SK-N-DZ (cell line): ENCODE measurements at regions not wholly inside any gene's neighbourhood (a gene's known extent, or its start where the extent isn't known, plus 50 kb on each side); places are given as distances from the start of the nearest gene placed in this dataset.

Source experiments
- DNase-seq: peaks from one replicate; pipeline ENCODE4 v3.0.0-alpha.2; 2015; ENCODE audit warnings: low spot score

DNA sequence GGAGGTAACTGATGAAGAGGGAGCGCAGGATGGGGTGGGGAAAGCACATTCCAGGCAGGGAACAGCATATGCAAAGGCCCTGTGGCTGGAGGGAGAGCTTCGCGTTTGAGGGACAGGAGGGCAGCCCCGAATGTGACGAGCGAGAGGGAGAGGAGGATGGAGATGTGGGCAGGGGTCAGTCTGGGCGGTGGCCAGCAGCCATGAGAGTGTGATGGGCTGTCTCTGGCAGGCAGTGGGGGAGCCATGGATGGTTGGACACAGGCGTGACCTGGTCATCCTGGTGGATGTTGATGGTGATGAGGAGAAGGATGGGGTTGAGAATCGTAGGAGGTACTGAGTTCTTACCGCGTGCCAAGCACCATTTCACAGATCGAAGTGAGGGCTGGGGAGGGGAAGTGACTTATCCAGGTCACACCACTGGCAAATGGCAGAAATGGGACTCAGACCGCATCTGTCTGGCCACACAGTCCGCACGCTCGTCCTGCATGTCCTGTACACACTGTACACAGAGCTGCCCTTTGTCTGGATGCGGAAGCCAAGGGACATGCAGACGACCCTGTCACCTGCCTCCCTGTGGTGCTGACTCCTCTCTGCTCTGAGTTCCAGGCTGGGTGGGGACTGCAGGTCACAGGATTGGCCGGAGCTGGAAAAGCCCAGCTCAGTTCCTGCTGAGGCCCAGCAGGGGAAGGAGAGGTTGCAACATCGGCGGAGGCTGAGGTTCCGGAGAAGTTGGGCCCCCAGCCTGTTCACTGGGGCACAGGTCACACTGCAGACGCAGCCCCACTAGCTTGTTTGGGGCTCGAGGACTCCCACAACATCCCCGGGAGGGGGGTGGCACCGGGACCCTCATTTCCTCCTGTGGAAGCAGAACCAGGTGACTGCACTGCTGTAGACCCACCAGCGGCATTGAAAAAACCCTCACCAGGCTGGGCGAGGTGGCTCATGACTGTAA is 165.6 kb upstream of the IER5L start:
- no peak for DNase-seq

GRCh38 chr9:129342591-129343423 is 164.7 kb upstream of the IER5L start:
- no peak for DNase-seq

DNA sequence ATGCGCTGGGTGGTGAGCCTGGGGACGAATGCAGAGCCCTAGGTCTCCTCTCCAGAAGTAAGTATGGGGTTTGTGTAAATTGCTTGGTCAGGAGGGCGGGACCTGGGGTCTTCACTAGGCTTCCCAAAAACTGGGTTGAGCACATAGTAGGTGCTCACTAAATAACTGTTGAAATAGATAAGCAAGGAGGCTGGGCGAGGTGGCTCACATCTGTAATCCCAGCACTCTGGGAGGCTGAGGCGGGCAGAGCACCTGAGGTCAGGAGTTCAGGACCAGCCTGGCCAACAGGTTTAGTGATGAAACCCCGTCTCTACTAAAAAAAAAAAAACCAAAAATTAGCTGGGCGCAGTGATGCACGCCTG is 163.9 kb upstream of the IER5L start:
- DNase-seq: no peak

- no peak for DNase-seq
Measured at GRCh38 chr9:129341171-129341986, 163.3 kb upstream of the IER5L start.

DNA sequence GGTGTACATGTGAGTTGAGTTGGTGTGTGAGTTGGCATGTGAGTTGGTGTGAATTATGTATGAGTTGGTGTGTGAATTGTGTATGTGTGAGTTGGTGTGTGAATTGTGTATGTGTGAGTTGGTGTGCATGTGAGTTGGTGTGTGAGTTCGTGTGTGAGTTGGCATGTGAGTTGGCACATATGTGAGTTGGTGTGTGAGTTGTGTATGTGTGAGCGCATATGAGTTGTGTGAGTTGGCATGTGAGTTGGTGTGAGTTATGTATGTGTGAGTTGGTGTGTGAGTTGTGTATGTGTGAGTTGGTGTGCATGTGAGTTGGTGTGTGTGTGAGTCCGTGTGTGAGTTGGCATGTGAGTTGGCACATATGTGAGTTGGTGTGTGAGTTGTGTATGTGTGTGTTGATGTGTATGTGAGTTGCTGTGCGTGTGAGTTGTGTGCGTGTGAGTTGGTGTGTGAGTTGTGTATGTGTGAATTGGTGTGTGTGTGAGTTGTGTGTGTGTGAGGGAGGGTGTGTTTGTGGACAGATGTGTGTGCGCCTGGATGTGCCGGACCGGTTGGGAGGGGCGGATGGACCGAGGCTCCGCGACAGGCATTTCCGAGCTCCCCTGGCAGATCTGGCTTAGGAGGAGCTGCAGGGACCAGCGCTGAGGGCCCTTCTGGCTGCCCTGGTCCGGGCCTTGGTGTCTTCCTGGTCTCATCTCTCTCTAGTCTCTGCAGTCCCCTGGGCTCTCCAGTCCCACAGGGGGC is 162.5 kb upstream of the IER5L start:
- peak; percentile 65 for DNase-seq

DNA sequence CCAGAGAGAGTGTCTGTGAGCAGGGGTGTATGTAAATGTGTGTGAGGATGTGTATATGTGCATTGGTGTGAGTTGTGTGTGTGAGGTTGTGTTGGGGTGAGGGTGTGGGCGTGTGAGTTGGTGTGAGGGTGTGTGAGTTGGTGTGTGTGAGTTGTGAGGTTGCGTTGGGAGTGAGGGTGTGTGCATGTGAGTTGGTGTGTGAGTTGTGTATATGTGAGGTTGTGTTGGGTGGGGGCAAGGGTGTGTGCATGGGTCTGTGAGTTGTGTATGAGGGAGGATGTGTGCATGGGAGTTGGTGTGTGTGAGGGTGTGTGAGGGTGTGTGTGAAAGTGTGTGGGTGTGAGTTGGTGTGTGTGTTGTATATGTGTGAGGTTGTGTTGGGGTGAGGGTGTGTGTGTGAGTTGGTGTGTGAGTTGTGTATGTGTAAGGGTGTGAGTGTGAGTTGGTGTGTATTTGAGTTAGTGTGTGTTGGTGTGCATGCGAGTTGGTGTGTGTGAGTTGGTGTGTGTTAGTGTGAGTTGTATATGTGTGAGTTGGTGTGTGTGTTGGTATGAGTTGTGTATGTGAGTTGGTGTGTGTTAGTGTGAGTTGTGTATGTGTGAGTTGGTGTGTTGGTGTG is 161.6 kb upstream of the IER5L start:
- DNase-seq: no peak

- DNase-seq: no peak
Measured at GRCh38 chr9:129338724-129339430, 160.8 kb upstream of the IER5L start.

GRCh38 chr9:129337336-129338140 is 159.5 kb upstream of the IER5L start:
- no peak for DNase-seq

GRCh38 chr9:129336601-129337331 is 158.7 kb upstream of the IER5L start:
- no peak for DNase-seq

DNA sequence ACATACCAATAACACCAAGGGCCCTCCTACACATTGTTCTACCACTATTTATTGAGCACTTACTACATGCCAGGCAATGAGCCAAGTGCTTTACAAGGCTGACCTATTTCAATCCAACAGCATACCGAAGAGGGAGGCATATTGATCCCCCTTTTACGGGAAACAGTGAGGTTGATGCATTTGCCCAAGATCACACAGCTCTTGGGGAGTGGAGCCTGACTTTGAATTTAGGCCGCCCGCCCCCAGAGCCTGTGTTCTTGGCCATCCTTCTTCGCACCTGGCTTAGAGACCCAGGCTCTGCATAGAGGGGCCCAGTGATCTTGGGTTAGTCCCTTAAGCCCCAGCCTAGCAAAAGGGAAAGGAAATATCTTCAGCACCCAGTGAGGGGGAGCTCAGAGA is 158.1 kb upstream of the IER5L start:
- no peak for DNase-seq

- no peak for DNase-seq
Measured at GRCh38 chr9:129335464-129336129, 157.5 kb upstream of the IER5L start.

- DNase-seq: peak; percentile 89
Measured at GRCh38 chr9:129334105-129334935, 156.3 kb upstream of the IER5L start.

GRCh38 chr9:129333617-129334104 is 155.6 kb upstream of the IER5L start:
- DNase-seq: peak; percentile 49

DNA sequence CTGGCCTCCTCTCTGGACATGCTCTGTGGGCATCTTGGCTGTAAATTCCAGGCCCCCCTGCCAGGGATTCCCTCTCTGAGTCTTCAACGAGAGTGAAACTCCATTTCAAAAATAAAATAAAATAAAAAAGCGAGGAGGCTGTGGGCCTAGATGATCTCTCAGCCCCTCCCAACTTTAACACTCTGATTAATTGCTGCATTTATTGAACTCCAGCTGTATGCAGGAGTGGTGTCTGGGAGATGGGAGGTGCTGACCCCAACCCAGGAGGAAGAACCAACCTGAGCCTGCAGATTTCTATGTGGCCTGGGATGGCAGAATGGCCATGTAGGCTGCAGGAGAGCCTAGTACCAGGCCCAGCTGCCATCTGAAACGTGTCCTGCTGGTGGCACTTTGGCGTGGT is 154.5 kb upstream of the IER5L start:
- DNase-seq: no peak

DNA sequence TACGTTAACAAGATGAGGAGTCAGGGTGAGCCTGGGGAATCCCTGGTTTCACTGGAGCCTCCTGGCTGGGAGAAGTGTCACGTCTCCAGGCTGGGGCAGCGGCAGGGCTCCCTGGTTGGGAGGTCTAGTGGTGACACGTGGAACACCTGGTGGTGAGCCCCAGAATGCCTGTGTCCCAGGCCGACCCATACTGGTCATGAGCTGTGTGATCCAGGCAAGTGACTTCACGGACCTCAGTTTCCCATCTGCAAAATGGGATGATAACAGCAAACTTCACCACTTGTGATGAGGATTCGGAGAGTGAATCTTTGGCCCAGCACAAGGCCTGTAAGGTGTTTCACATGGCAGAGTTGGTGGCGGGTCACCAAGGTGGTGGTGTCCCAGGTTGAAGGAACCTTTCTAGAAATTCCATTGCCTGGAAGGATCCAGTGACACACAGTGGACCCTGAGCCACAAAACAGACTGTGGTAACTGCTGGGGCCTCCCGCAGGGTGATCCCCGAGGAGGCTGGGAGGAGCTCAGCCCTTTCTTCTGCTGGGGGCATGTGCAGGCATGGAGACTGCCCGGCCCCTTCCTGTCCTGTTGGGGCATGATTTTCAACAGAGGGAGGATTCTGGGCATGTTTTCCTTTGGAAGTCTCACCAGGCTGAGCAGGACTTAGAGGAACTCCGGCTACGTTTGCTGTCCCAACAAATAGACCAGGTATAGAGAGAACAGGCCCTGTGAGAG is 153.9 kb upstream of the IER5L start:
- no peak for DNase-seq

GRCh38 chr9:129331493-129331765 is 153.4 kb upstream of the IER5L start:
- DNase-seq: no peak
